GM19099 (cell line): ENCODE measurements at regions not wholly inside any gene's neighbourhood (a gene's known extent, or its start where the extent isn't known, plus 50 kb on each side); places are given as distances from the start of the nearest gene placed in this dataset.

Experiments used
- POLR2A ChIP-seq: IDR thresholded peaks from 3 replicates; pipeline ENCODE4 v1.6.1; 2011; ENCODE audit warnings: low read depth; ENCODE audit not compliant: insufficient read length; ENCODE audit errors: extremely low read depth

DNA sequence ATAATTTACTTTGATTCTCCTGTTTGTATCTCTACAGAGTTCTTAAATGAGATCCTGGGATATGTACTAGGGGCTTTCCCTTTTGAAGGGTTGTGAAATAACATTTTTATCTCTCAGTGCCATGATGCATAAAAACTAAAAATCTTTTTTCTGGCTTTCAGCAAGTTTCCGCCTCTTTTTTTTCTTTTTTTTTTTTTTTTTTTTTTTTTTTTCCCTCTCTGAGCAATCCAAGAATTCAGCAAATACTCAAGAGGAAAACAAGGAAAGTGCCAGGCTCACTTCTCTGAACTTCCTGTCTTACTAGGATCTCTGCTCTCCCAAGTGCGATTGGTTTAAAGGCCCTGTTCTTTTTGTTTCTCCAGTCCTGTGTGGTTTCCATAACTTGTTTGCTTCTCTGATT is 79.9 kb downstream of the HYCC1 start:
- TF ChIP-seq POLR2A, result no peak

DNA sequence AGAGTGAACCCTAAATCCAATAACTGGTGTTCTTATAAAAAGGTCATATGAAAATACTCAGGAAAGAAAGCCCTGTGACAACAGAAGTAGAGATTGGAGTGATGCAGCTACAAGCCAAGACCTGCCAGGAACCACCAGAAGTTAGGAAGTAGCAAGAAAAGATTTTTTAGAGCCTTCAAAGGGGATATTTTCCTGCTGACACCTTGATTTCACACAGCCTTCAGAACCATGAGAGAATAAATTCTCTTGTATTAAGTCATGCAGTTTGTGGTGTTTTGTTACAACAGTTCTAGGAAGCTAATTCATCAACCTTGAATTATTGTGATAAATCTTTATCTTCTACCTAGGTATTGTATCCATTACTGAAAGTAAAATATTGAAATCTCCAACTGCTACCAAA is 81.0 kb downstream of the HYCC1 start:
- no peak for TF ChIP-seq POLR2A

DNA sequence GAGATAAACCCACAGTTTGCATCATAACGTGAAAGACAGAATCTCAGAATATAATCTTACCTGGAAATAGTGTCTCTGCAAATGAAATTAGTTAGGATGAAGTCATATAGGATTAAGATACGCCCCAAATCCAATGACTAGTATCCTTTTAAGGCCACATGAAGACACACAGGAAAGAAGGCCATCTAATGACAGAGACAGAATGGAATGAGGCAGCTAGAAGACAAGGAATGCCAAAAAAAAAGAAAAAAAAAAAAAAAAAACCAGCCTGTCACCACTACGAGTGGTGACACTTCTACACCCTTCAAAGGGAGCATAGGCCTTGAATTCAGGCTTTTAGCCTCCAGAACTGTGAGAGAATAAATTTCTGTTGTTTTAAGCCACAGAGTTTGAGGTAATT is 82.9 kb downstream of the HYCC1 start:
- TF ChIP-seq POLR2A, result no peak

DNA sequence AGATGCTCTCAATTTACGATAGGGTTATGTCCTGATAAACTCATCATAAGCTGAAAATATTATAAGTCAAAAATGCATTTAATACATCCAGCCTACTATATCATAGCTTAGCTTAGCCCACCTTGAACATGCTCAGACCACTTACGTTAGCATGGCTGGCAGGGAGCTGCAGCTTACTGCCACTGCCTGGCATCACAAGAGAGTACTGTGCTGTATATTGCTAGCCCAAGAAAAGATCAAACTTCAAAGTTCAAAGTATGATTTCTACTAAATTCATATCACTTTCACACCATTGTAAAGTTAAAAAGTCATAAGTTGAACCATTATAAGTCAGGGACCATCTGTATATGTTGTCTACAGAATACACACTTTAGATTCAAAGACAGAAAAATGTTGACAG is 91.6 kb downstream of the HYCC1 start:
- no peak for TF ChIP-seq POLR2A

DNA sequence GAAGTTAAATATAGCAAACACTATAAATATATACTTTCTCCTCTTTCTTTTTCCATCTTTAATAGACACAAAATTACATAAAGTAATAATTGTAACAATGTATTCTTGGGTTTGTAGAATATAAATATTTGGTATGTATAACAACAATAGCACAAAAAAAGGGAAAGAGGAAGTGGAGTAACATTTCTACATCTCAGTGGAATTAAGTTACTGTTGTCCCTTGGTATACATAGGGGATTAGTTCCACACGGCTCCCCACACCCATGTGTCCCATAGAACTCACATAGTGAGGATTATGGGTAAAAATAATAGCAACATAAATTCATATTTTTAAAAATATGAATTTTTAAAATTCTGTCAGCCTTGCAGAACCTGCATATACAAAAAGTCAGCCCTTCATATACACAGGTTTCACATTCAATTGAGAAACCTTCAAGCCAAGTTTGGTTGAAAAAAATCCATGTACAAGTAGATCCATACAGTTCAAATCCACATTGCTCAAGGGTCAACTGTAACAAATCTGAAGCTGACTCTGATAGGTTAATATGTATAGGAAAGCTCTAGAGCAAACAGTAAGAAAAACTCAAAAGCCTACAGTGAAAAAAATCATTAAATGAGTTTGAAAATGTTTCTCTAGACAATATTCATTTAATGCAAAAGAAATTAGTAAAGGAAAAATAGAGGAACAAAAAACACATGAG is 92.4 kb downstream of the HYCC1 start:
- TF ChIP-seq POLR2A, result no peak

DNA sequence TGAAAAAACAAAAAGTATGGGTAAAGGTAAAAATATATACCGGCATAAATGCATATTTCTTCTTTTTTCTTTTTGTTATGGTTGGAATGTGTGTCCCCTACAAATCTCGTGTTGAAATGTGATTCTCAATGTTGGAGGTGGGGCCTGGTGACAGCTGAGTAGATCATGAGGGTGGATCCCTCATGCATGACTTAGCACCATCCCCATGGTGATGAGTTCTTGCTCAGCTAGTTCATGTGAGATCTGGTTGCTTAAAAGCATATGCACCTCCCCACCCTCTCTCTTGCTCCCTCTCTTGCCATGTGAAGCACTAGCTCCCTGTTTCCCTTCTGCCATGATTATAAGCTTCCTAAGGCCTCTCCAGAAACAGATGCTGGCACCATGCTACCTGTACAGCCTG is 93.3 kb downstream of the HYCC1 start:
- TF ChIP-seq POLR2A, result no peak

DNA sequence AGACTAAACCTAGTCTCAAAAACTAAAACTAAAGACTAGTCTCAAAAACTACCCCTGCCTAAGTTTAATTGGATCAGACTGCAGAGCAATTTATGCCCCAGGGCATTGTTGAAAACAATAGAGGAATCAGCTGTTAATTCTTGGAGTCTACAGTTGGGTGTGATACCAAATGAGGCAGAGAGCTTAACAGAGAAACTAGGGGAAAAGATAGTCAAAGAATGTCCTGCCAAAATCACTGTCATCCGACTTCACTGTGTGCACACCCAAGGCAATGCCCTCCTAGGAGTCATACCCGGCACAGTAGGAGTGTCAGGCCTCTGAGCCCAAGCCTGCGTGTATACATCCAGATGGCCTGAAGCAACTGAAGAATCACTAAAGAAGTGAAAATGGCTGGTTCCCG is 90.5 kb upstream of the TOMM7 start:
- no peak for TF ChIP-seq POLR2A

DNA sequence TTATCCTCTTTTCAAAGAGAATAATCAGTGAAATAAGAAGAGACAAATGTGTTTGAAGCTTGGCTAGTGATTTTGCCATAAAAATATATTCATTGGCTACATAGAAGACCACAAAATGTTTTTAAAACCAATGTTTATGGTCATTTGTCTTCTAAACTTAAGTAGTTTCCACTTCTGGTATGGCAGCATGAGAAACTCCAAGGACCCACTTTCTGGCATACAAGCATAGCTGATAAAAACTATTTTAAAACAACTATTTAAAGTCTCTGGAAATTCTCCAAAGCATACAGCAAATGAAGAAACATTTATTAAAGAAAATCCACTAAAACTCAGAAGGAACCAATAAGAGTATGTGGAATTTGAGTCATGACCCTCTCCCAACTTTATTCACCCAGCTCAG is 89.2 kb upstream of the TOMM7 start:
- TF ChIP-seq POLR2A, result no peak

DNA sequence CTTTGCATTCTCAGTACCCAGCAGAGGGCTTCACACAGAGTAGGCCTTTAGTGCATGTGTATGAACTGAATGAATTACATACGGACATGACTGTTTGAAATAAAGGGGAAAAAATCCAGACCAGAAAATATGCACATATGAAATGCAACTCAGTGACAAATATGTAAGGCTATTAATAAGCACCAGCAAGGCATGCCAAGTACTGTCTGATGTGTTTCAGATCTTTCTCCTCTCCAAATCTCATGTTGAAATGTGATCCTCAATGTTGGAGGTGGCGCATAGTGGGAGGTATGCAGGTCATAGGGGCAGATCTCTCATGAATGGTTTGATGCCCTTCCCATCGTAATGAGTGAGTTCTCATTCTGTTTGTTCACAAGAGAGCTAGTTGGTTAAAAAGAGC is 87.3 kb upstream of the TOMM7 start:
- no peak for TF ChIP-seq POLR2A

DNA sequence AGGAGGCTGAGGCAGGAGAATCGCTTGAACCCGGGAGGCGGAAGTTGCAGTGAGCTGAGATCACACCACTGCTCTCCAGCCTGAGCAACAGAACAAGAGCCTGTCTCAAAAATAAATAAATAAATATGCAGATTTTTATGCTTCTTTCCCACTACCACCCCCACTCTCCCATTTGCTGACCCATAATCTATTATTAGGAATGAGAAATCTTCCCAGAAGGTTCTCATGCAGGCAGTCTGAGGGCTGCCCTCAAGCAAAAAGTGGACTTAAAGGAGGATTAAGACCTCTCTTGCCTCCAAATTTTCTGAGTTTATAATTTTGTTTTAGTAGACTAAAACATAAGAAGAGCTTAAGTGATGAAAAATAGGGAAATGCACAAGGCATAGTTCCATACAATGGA is 85.2 kb upstream of the TOMM7 start:
- no peak for TF ChIP-seq POLR2A

DNA sequence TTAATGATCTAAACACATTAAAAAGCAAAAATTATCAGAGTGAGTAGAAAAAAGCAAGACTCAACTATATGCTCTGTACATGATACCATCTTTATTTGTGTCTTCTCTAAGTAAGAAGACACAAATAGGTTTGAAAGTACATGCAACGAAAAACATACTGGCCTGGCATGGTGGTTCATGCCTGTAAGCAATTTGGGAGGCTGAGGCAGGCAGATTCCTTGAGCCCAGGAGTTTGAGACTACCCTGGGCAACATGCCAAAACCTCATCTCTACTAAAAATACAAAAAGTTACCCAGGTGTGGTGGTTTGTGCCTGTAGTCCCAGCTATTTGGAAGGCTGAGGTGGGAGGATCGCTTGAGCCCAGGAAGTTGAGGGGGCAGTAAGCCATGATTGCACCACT is 78.1 kb upstream of the TOMM7 start:
- TF ChIP-seq POLR2A, result no peak

DNA sequence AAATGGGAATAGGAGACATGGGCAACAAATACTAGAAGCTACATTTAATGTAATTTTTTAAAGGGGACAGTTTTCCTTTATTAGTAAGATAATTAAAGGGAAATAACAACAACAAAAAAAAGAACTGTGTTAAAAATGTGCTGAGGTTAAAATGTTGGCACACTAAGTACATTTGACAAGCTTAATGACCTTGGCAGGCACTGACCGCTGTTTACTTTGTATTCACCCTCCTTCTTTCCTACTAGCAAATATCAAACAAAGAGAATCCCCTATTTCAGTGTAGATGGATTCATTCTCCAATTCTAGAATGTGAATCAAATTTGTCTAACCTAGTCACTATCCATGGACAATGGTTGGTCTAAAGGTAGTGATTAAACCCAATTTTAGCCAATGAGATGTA is 77.5 kb upstream of the TOMM7 start:
- no peak for TF ChIP-seq POLR2A

DNA sequence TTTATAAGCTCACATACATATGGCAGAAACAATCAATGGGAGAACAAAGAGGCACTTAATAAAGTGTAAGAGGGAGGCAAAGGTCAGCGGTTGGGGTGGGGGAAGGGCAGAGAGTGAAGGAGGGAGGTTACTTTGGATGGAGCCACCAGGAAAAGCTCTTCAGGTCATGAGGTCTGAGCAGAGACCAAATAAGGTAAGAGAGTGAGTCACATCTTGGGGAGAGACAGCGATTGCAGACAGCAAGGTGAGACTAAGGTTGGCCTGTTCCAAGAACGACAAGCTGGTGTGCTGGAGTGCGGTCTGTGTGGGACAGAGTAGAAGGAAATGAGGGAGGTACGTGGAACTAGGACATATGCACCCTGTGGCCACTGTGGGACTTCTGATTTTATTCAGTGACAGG is 74.3 kb upstream of the TOMM7 start:
- no peak for TF ChIP-seq POLR2A

DNA sequence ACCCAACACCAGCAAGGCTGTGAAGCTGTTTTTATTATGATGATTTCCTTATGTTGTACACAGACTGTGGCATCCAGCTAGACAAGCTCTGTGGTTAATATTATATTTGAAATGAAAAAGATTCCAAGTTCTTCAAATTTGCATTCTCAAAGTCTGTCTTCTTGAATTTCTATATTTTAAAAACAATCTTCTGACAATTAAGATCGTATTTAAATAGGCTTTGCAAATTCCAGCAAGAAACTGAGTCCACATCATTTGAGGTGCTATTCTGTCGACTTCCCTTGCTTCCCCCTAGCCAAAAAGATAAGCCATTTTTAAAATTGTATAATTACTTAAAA is 73.1 kb upstream of the TOMM7 start:
- TF ChIP-seq POLR2A, result no peak

DNA sequence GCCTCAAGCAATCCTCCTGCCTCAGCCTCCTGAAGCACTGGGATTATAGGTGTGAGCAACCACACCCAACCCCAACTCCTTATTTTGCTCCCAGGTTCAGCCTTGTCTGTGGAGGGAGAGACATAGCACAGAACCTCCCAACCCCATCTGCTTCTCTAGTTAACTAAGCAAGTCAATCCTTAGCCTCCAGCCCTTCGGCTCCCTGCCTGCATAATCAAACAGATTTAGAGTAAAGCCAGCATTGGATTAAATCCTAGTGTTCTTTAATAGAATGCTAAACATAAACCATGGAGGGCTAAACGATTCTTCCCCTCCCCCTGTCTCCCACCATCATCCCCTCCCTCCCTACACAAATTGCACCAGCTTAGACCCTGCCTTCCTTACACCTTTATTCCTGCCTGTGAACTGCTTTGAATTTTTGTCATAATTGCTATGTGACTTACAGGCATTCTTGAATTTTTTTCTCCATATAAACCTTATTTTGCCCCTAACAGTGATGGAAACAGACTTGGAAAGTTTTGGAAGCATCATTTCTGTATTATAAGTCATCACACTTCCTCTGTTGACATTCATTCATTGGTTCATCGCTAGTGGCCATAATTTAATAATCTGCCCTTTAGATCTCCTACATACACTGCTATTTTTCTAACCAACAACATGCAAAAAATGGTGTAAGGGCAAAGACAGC is 72.6 kb upstream of the TOMM7 start:
- no peak for TF ChIP-seq POLR2A

DNA sequence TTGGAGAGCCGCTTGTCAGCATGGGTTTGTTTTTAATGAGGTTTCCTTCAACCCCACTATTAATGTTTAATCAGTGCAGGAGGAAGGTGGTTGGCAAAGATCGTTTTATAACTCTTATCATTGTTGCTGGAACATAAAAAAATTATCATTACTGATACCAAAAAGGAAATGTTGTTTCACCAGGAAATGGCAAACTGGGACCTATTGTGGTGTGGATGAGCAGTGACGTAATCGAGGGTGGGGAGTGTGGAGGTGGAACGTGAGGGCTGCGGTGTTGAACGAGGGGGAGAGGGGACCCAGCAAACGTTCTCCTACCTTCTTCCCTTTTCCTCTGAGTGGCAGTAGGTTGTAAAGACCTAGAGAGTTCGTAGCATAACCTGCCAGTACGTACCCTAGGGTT is 71.9 kb upstream of the TOMM7 start:
- TF ChIP-seq POLR2A, result no peak

DNA sequence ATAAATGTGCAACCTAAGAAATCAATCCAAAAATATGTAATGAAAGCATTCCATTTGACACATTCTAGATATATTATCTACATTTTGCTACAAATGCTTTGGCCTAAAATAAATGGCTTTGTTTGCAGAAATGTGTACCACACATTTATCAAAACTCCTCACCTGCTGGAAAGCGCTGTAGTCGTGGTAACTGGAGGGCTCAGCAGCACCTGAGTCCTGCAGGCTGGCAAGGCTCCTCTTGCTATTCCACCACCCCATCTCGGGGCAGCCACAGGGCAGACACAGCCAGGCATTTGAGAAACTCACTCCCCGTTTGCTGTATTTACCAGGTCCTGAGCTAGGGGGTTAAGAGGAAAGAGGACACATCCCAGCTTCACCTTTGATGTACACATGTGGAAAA is 68.1 kb upstream of the TOMM7 start:
- no peak for TF ChIP-seq POLR2A
